ENCODE measurements at regions not wholly inside any gene's neighbourhood (a gene's known extent, or its start where the extent isn't known, plus 50 kb on each side); places are given as distances from the start of the nearest gene placed in this dataset.
A peak's percentile ranks its signal among the peaks of the same experiment; 100 is the strongest.

DNA sequence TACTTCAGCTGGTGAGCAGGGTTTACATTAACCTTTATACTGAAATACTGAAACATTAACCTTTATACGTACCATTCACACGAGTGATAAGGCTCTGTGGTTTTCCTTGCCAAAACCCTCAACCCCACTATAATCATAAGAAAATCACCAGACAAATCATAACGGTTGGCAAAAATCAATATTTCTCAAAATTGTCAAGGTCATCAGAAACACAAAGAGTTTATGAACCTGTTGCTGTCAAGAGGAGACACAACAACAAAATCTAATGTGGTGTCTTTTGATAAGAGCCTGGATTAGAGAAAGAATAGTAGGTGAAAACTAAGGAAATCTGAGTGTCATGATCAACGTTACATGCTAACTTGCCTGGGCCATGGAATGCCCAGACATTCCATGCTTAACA is 396.9 kb upstream of the TMEFF2 start:
- H4K91ac ChIP-seq (ENCODE audit: low read length) = no peak overlapping the region
- H3K27ac ChIP-seq (ENCODE audit: low read length, poor library complexity, severe bottlenecking) = no peak overlapping the region
- H3K4me3 ChIP-seq (ENCODE audit: insufficient read depth in 1 of 2, low read depth in 1 of 2, low read length in 2 of 2) = no peak overlapping the region
- H4K8ac ChIP-seq (ENCODE audit: low read length) = no peak overlapping the region
- no peak for DNase-seq
- H3K9ac ChIP-seq (ENCODE audit: low read length) = no peak overlapping the region
- no peak overlapping the region for H2BK5ac ChIP-seq (ENCODE audit: low read depth, low read length, poor library complexity, severe bottlenecking)
- H3K4me1 ChIP-seq (ENCODE audit: control insufficient read depth, insufficient read depth, low read depth, low read length) = no peaks in the 10 kb centered on the region
- H3K14ac ChIP-seq (ENCODE audit: low read length in 2 of 2) = no peak overlapping the region
- no peak overlapping the region for H2BK120ac ChIP-seq (ENCODE audit: low read depth, low read length)
- H3K18ac ChIP-seq (ENCODE audit: low read depth in 1 of 2, low read length in 2 of 2) = no peak overlapping the region
- H3K9me3 ChIP-seq (ENCODE audit: control insufficient read depth, low read length) = peaks cover 3% of the 10 kb centered on the region
- no peak overlapping the region for H3K23ac ChIP-seq (ENCODE audit: low read length in 2 of 2)
- H3K27me3 ChIP-seq (ENCODE audit: control insufficient read depth in 1 of 2, insufficient read depth in 1 of 2, low read length in 2 of 2) = no peaks in the 10 kb centered on the region
- H2AFZ ChIP-seq (ENCODE audit: low read depth, low read length) = no peak overlapping the region
- no peaks in the 10 kb centered on the region for H3K79me1 ChIP-seq (replicated peaks; ENCODE audit: low read length, poor library complexity, severe bottlenecking)
- no peak overlapping the region for H3K4me2 ChIP-seq (ENCODE audit: low read length, poor library complexity, severe bottlenecking)
- H2BK12ac ChIP-seq (ENCODE audit: low read length in 2 of 2) = no peak overlapping the region
- no peaks in the 10 kb centered on the region for H3K36me3 ChIP-seq (ENCODE audit: control insufficient read depth in 1 of 2, insufficient read depth in 2 of 2, low read depth in 1 of 2, low read length in 2 of 2)
- H2AK5ac ChIP-seq (ENCODE audit: low read length, severe bottlenecking) = no peak overlapping the region
- H3K4ac ChIP-seq (ENCODE audit: low read depth in 1 of 2, low read length in 2 of 2) = no peak overlapping the region
- 88% methylated on average over 4 of the region's 4 CpGs for WGBS
- no peak overlapping the region for H2BK15ac ChIP-seq (ENCODE audit: low read depth, poor library complexity, severe bottlenecking)

DNA sequence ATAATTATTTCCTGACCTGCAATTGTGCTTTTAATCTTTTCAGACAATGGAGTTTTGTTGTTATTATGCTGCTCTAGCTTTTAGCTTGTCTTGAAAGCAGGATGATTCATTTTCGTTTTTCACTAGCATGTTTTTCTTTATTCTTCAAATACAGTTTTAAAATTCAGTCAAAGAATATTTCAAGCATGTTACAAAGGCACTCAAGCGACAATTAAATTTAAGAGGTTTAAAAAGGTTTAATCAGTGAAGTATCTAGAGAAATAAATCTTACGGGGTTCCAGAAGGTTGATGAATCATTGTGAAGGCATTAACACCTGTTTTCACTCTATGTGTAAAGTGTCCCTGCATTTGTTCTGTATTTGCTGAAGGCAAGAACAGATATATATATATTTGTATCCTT is 390.7 kb upstream of the TMEFF2 start:
- Histone ChIP-seq H2BK15ac (ENCODE audit: low read depth, poor library complexity, severe bottlenecking) (no peak overlapping the region), H4K8ac (ENCODE audit: low read length) (no peak overlapping the region), H3K9me3 (ENCODE audit: control insufficient read depth, low read length) (peaks cover 3% of the 10 kb centered on the region), H2BK12ac (ENCODE audit: low read length in 2 of 2) (no peak overlapping the region), H2BK120ac (ENCODE audit: low read depth, low read length) (no peak overlapping the region), H3K4me3 (ENCODE audit: insufficient read depth in 1 of 2, low read depth in 1 of 2, low read length in 2 of 2) (no peak overlapping the region), H2AK5ac (ENCODE audit: low read length, severe bottlenecking) (no peak overlapping the region), H3K27ac (ENCODE audit: low read length, poor library complexity, severe bottlenecking) (peak overlapping the region; percentile 69), H3K79me1 (replicated peaks; ENCODE audit: low read length, poor library complexity, severe bottlenecking) (no peaks in the 10 kb centered on the region), H3K23ac (ENCODE audit: low read length in 2 of 2) (no peak overlapping the region), H3K4me2 (ENCODE audit: low read length, poor library complexity, severe bottlenecking) (no peak overlapping the region), H3K27me3 (ENCODE audit: control insufficient read depth in 1 of 2, insufficient read depth in 1 of 2, low read length in 2 of 2) (no peaks in the 10 kb centered on the region), H2AFZ (ENCODE audit: low read depth, low read length) (no peak overlapping the region), H3K14ac (ENCODE audit: low read length in 2 of 2) (no peak overlapping the region), H3K36me3 (ENCODE audit: control insufficient read depth in 1 of 2, insufficient read depth in 2 of 2, low read depth in 1 of 2, low read length in 2 of 2) (no peaks in the 10 kb centered on the region), H3K9ac (ENCODE audit: low read length) (no peak overlapping the region), H3K18ac (ENCODE audit: low read depth in 1 of 2, low read length in 2 of 2) (no peak overlapping the region), H3K4ac (ENCODE audit: low read depth in 1 of 2, low read length in 2 of 2) (no peak overlapping the region), H2BK5ac (ENCODE audit: low read depth, low read length, poor library complexity, severe bottlenecking) (no peak overlapping the region), H4K91ac (ENCODE audit: low read length) (no peak overlapping the region), H3K4me1 (ENCODE audit: control insufficient read depth, insufficient read depth, low read depth, low read length) (peaks cover 2% of the 10 kb centered on the region)
- DNase-seq = no peak
- 85% methylated on average over 2 of the region's 3 CpGs for WGBS

DNA sequence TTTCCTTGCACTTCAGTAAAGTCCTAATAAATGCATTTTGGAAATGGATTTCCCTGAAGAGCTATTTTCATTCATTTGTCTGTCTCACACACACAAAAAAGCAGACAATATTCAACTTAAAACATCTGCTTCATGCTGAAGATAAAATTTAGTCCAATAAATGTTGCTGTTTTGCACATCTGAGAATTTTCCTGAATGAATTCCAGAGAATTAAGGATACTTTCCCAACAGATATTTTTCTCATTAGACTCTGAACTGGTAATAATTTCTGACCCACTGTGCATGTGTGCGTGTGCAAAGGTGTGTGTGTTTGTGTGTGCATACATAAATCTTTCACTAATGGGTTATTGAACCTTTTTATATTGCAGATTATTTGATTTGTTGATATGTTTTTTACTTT is 390.2 kb upstream of the TMEFF2 start:
- H3K9ac ChIP-seq (ENCODE audit: low read length) = no peak overlapping the region

DNA sequence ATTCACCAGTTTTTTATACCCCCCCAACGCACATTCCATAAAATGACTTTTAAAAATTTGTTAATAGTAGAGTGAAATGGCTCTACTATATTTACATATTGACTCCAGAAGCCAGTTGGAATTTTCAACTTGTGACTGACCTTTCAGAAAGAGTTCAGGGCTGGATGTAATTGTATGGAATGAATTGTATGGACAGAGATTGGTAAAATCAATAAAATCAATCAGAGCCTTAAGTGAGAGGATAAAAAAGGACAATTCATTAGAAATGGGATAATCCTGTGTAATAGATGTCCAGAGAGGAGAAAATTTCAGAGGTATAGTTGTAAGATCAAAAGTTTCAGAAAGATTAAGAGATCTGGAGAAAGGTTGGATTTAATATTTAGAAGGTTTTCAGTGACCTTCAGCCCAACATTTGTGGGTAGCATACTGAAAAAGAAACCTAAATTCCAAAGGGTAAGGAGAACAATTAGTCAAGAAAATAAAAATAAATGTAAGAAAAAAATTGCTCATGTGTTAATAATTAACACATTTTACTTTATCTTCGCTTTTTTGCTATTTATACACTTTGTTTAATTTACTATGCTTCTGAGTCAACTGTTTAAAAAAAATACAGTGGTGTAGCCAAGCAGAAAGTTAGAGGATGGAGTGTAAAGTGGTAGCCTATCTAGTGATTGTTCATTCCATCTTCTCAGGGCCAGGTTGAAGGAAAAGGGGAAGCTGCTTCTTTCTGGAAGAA is 385.4 kb upstream of the TMEFF2 start:
- H3K27ac ChIP-seq (ENCODE audit: low read length, poor library complexity, severe bottlenecking) = peak overlapping the region; percentile 43
- H3K9me3 ChIP-seq (ENCODE audit: control insufficient read depth, low read length) = no peaks in the 10 kb centered on the region
- no peak overlapping the region for H4K8ac ChIP-seq (ENCODE audit: low read length)
- H3K27me3 ChIP-seq (ENCODE audit: control insufficient read depth in 1 of 2, insufficient read depth in 1 of 2, low read length in 2 of 2) = no peaks in the 10 kb centered on the region
- no peak overlapping the region for H3K4me2 ChIP-seq (ENCODE audit: low read length, poor library complexity, severe bottlenecking)
- H3K18ac ChIP-seq (ENCODE audit: low read depth in 1 of 2, low read length in 2 of 2) = no peak overlapping the region
- no peak overlapping the region for H2BK5ac ChIP-seq (ENCODE audit: low read depth, low read length, poor library complexity, severe bottlenecking)
- no peaks in the 10 kb centered on the region for H3K79me1 ChIP-seq (replicated peaks; ENCODE audit: low read length, poor library complexity, severe bottlenecking)
- no peak overlapping the region for H3K4me3 ChIP-seq (ENCODE audit: insufficient read depth in 1 of 2, low read depth in 1 of 2, low read length in 2 of 2)
- H4K91ac ChIP-seq (ENCODE audit: low read length) = no peak overlapping the region
- no peak overlapping the region for H2BK12ac ChIP-seq (ENCODE audit: low read length in 2 of 2)
- H3K14ac ChIP-seq (ENCODE audit: low read length in 2 of 2) = no peak overlapping the region
- WGBS = no CpG with 5 or more reads among the region's 2 CpGs
- no peak overlapping the region for H2BK15ac ChIP-seq (ENCODE audit: low read depth, poor library complexity, severe bottlenecking)
- no peak for DNase-seq
- H3K36me3 ChIP-seq (ENCODE audit: control insufficient read depth in 1 of 2, insufficient read depth in 2 of 2, low read depth in 1 of 2, low read length in 2 of 2) = no peaks in the 10 kb centered on the region
- H3K23ac ChIP-seq (ENCODE audit: low read length in 2 of 2) = no peak overlapping the region
- no peak overlapping the region for H2AFZ ChIP-seq (ENCODE audit: low read depth, low read length)
- H3K4me1 ChIP-seq (ENCODE audit: control insufficient read depth, insufficient read depth, low read depth, low read length) = peaks cover 2% of the 10 kb centered on the region
- H2BK120ac ChIP-seq (ENCODE audit: low read depth, low read length) = no peak overlapping the region
- H2AK5ac ChIP-seq (ENCODE audit: low read length, severe bottlenecking) = no peak overlapping the region
- no peak overlapping the region for H3K4ac ChIP-seq (ENCODE audit: low read depth in 1 of 2, low read length in 2 of 2)
- H3K9ac ChIP-seq (ENCODE audit: low read length) = no peak overlapping the region

More for the DNA sequence above, 390.2 kb upstream of the TMEFF2 start:
- Histone ChIP-seq H4K91ac (ENCODE audit: low read length) (no peak overlapping the region), H2BK120ac (ENCODE audit: low read depth, low read length) (no peak overlapping the region), H2BK5ac (ENCODE audit: low read depth, low read length, poor library complexity, severe bottlenecking) (no peak overlapping the region), H3K9me3 (ENCODE audit: control insufficient read depth, low read length) (peaks cover 3% of the 10 kb centered on the region), H3K79me1 (replicated peaks; ENCODE audit: low read length, poor library complexity, severe bottlenecking) (no peaks in the 10 kb centered on the region), H2BK12ac (ENCODE audit: low read length in 2 of 2) (no peak overlapping the region), H3K4ac (ENCODE audit: low read depth in 1 of 2, low read length in 2 of 2) (no peak overlapping the region), H3K27me3 (ENCODE audit: control insufficient read depth in 1 of 2, insufficient read depth in 1 of 2, low read length in 2 of 2) (no peaks in the 10 kb centered on the region), H2AFZ (ENCODE audit: low read depth, low read length) (no peak overlapping the region), H3K4me2 (ENCODE audit: low read length, poor library complexity, severe bottlenecking) (no peak overlapping the region), H3K14ac (ENCODE audit: low read length in 2 of 2) (no peak overlapping the region), H2AK5ac (ENCODE audit: low read length, severe bottlenecking) (no peak overlapping the region), H3K4me1 (ENCODE audit: control insufficient read depth, insufficient read depth, low read depth, low read length) (peaks cover 2% of the 10 kb centered on the region), H2BK15ac (ENCODE audit: low read depth, poor library complexity, severe bottlenecking) (no peak overlapping the region), H3K23ac (ENCODE audit: low read length in 2 of 2) (no peak overlapping the region), H3K27ac (ENCODE audit: low read length, poor library complexity, severe bottlenecking) (no peak overlapping the region), H3K4me3 (ENCODE audit: insufficient read depth in 1 of 2, low read depth in 1 of 2, low read length in 2 of 2) (no peak overlapping the region), H4K8ac (ENCODE audit: low read length) (no peak overlapping the region), H3K18ac (ENCODE audit: low read depth in 1 of 2, low read length in 2 of 2) (no peak overlapping the region), H3K36me3 (ENCODE audit: control insufficient read depth in 1 of 2, insufficient read depth in 2 of 2, low read depth in 1 of 2, low read length in 2 of 2) (no peaks in the 10 kb centered on the region)
- no peak for DNase-seq
- WGBS = no CpG with 5 or more reads among the region's 1 CpG
